ENCODE measurements at regions not wholly inside any gene's neighbourhood (a gene's known extent, or its start where the extent isn't known, plus 50 kb on each side); places are given as distances from the start of the nearest gene placed in this dataset.

GRCh38 chr2:196372811-196373664 lies 201.7 kb upstream of the STK17B start:
- intact Hi-C loops (cut with DNase I) = no loop called here
- DNase-seq (ENCODE audit: low spot score) = no peak

DNA sequence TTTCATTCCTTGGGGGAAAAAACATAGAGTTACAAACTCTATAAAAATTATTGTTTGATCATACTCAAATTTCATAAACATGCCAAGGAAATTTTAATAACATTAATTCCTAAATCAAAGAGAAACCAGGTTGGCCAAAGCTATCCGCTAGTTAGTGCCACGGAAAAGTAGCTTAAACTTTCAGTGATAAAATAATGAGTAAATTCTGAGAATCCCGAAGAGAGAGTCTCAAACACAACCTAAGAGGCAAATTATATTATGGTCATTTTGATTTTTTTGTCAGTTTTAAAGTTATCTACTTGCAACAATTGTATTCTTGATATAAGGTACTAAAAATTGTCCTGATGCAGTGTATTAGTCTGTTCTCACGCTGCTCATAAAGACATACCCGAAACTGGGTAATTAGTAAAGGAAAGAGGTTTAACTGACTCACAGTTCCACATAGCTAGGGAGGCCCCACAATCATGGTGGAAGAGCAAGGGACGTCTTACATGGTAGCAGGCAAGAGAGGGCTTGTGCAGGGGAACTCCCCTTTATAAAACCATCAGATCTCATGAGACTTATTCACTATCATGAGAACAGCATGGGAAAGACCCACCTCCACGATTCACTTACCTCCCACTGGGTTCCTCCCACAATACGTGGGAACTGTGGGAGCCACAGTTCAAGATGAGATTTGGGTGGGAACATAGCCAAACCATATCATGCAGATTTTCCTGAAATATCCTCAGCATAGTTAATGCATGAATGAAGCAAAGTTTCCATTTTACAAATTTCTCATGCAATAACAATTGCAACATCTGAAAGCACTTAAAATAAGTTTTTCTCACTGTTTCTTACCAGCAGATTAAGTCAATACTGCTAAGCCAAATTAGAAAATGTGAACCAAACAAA lies 205.9 kb upstream of the STK17B start:
- DNase-seq (ENCODE audit: low spot score) = no peak
- intact Hi-C loops (cut with DNase I) = no loop called here

DNA sequence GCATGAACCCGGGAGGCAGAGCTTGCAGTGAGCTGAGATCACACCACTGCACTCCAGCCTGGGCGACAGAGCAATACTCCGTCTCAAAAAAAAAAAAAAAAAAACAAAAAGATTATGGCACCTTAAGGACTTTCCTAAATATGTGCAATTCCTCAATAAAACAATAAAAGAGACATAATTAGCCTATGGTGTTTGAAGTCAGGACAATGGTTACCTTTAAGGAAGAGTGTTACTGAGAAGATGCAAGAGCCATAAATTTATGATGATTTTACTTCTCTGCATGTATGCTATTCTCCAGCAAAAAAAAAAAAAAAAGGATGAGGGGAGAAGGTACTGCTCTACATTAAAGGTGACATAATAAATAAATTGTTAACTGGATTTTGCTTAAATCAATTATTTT lies 208.2 kb upstream of the STK17B start:
- intact Hi-C loops (cut with DNase I) = no loop called here
- DNase-seq (ENCODE audit: low spot score) = no peak

- intact Hi-C loops (cut with DNase I) = loop anchor here in 1 of 2 donors (2.0 kb wide), 1 partner anchor 63 kb away; no protein-coding TSS in a partner anchor
- DNase-seq (ENCODE audit: low spot score) = no peak
Observed at GRCh38 chr2:196380098-196380497, 208.7 kb upstream of the STK17B start.

DNA sequence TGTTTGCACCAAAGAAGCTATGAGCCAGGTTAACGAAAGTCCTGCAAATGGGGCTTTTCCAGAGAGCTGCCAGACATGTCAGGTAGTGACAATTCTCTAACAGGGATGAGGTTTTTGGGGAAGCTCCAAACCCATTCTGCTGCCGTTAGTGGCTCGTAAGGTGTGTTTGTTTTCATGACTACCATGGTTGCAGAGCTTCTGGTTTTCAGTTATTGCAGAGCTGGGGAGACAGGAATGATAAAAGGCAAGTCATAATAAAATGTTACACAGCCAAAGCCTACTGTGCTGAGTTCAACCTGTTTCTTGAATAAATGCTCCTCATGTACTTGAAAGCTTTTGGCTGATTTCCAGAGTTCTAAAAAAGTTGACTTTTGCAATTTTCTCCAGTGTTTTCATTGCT lies 209.2 kb upstream of the STK17B start:
- intact Hi-C loops (cut with DNase I) = loop anchor here in 1 of 2 donors (2.0 kb wide), 1 partner anchor 62 kb away; no protein-coding TSS in a partner anchor
- no peak for DNase-seq (ENCODE audit: low spot score)

DNA sequence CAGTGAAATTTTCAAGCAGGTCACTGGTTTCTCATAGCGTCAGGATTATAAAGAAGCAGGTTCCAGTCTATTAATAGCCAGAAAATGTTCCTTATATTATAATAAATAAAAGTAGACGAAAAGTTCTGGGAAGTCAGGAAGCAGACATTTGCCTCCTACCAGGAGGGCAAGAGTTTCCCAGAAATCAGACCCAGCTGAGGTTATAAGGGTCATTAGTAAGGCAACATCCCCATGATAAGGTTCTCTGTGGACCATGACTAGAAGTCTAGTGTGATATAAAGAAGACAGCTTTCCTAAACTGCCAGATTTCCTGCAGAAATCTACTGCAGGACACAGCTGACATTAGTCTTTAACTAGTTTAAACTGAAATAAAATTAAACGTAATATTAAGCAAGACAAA lies 210.1 kb upstream of the STK17B start:
- no peak for DNase-seq (ENCODE audit: low spot score)
- intact Hi-C loops (cut with DNase I) = loop anchor here in 1 of 2 donors (2.0 kb wide), 1 partner anchor 61 kb away; no protein-coding TSS in a partner anchor

GRCh38 chr2:196383799-196384198 lies 212.4 kb upstream of the STK17B start:
- no peak for DNase-seq (ENCODE audit: low spot score)
- intact Hi-C loops (cut with DNase I) = no loop called here

DNA sequence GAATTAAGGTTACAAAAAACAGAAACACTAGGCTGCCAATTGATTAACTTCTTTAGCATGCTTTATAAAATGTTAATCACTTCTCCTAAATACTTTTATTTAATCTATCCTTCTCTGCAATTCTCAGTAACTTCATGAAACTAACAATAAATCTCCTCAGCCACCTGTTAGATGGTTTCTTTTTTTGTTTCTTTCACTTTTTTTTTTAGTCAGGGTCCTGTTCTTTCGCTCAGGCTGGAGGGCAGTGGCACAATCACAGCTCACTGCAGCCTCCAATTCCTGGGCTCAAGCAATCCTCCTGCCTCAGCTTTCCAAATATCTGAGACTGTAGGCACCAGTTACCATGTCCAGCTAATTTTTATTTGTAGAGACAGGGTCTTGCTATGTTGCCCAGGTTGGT lies 213.4 kb upstream of the STK17B start:
- intact Hi-C loops (cut with DNase I) = no loop called here
- DNase-seq (ENCODE audit: low spot score) = no peak

GRCh38 chr2:196389670-196390069 lies 218.3 kb upstream of the STK17B start:
- intact Hi-C loops (cut with DNase I) = no loop called here
- DNase-seq (ENCODE audit: low spot score) = no peak

DNA sequence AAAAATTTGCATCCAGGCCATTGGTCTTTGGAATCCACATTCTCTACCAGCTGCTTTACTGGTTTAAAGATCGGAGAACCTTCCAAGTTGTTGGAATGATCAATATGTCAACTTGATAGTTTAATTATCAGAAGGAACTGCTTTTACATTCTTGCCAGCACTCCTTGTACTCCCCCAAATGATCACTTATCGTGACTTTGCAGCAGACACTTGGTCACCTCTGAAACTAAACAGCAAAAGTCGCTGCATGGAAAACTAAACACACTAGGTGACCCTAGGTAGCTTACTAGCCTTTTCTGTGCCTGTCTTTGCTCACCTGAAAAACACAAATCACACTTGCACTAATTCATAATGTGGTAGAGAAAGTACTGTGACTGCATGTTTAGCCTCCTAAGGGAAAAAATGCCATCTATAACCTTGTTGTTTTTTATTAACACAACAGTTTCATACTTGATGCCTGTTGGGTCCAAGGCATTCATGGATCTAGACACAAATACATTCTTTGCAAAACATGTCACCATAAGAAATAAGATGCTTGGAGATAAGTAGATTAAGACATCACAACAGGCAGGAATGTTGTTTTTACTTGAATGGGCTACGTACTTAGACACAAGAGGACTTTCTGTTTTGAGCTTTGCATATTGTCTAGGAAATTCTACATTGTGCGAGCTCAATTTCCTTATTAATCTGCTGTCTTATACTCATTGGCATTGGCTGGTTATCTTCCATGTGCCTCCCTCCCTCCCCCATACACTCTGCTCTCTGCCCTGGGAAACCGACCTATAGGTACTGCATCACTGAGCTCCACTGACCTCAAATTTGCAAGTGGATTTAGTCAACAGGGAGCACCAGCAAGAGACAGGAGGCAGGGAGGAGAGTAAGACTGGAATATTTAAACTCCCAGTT lies 219.1 kb upstream of the STK17B start:
- intact Hi-C loops (cut with DNase I) = no loop called here
- no peak for DNase-seq (ENCODE audit: low spot score)

DNA sequence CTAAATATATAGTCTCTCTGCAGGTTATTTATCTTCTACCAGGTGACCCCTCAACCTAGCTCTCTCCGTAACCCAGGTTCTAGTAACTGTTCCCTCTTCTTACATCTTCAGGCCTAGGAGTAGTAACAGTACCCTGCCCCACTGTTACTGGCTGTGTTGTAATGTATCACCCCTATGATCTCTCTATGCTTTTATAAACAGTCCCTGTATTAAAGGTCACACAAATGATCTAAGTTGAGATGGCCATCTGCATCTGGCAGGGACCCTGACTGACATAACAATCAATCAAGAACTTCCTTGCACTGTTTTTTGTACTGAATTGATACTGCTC lies 219.7 kb upstream of the STK17B start:
- intact Hi-C loops (cut with DNase I) = no loop called here
- DNase-seq (ENCODE audit: low spot score) = no peak

GRCh38 chr2:196399096-196399495 lies 227.7 kb upstream of the STK17B start:
- intact Hi-C loops (cut with DNase I) = no loop called here
- DNase-seq (ENCODE audit: low spot score) = no peak

DNA sequence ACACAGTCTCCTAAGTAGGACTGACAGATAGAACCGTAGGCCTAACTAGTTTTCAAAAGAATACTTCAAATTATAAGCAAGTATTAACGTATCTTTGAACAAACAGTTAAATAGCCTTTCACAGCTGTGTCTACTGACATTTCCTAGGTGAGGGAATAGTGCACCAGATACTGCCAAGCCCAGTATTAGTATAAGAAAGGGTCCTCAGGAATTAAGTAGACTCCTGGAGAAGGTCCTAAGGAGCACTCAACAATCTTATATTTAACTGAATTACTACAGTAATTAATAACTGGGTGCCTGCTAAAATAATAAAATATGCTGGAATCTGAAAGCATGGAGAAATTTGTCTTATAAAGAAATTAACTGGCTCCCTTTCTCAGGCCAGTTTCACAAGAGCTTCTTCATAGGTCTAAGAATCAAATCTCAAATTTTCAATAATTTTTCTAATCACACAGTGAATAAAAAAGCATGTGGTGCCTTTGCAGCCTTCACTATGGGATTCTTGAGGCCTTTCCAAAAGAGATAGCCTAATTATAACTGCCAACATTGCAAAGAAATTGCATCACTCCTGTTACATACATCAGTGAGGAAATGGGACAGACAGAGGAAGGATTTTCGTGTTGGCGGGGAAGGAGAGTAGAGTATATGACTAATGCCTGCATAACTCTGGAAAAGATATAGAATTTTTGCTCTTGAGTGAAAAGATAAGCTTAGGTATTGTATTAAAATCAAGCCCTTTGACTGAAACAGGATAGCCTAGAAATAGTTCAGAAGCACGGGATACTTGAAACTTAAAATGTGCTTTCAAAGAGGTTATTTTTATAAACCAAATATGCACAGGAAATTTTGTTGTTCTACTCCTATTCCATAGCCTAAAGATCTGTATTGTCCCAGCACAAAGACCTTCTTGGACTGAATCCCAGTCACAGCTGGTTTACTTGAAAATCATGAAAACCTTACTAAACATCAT lies 228.6 kb upstream of the STK17B start:
- intact Hi-C loops (cut with DNase I) = no loop called here
- DNase-seq (ENCODE audit: low spot score) = no peak

- DNase-seq (ENCODE audit: low spot score) = no peak
Observed at GRCh38 chr2:196403471-196403870, 232.1 kb upstream of the STK17B start.

GRCh38 chr2:196404276-196404675 lies 232.9 kb upstream of the STK17B start:
- no peak for DNase-seq (ENCODE audit: low spot score)
- intact Hi-C loops (cut with DNase I) = no loop called here

More at GRCh38 chr2:196403471-196403870, 232.1 kb upstream of the STK17B start:
- intact Hi-C loops (cut with DNase I) = no loop called here

DNA sequence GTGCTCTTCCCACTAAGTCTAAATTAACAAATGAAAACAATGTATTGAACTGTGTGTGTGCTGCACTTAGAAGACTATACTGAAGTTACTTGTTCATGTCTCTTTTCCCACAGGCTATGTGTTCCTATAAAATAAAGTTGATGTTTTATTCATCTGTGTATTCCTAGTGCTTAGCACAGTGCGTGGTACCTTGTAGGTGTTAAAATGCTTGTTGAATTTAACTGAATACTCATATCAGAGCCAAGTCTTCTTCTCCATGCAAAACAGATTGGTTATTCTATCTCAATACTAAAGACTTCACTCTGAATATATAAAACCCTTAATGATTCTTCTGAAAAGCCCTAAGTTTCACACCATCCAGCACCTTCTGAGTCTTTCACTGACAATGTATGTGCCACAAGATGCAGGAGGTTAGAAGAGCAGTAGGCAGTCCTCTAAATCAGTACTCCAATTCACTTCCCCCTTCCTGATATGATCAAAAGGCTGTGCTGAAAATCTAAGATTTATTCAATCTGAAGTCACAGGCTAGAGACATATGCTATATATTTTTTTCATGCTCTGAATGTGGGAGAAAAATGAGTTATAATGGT lies 231.7 kb upstream of the CCDC150 start:
- intact Hi-C loops (cut with DNase I) = no loop called here
- no peak for DNase-seq (ENCODE audit: low spot score)

GRCh38 chr2:196409376-196409775 lies 230.1 kb upstream of the CCDC150 start:
- intact Hi-C loops (cut with DNase I) = no loop called here
- DNase-seq (ENCODE audit: low spot score) = no peak

DNA sequence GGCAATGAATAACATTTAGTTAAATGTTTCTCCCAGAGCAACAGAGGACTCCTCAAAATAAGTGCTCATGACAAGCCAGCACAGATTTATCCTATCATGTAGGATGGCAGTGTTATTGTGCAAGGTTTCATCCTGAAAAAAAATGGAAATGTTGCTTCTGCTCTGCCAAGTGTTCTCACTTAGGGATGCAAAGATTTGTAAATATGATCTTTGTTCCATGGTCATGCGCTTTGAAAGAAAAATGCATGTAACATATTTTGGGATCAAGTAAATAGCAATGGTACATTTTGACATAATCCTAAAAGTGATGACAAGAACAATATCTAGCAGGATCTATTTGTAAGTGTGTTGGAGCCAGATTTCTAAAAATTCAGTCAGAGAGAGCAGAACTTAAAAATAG lies 229.5 kb upstream of the CCDC150 start:
- intact Hi-C loops (cut with DNase I) = loop anchor here in 1 of 2 donors (5.0 kb wide), 1 partner anchor 1288 kb away; no protein-coding TSS in a partner anchor
- no peak for DNase-seq (ENCODE audit: low spot score)
